Stimulated activated CD4-positive, alpha-beta T cell treated with anti-CD3 and anti-CD28 coated beads, Interleukin-1b, Interleukin-23, amount 100 ng/mL, for 1 hour (primary cell): ENCODE measurements at regions not wholly inside any gene's neighbourhood (a gene's known extent, or its start where the extent isn't known, plus 50 kb on each side); places are given as distances from the start of the nearest gene placed in this dataset.
A peak's percentile ranks its signal among the peaks of the same experiment; 100 is the strongest.

Experiments used
- DNase-seq, 2 donors: peaks; one replicate each; pipeline ENCODE4 v3.0.0-alpha.2; 2020; ENCODE audit warnings: low read depth in 2 of 2

- no peak for DNase-seq
These were observed 159.6 kb downstream of the HAPSTR1 start for GRCh38 chr16:9251026-9251425.

GRCh38 chr16:9254863-9255262 lies 163.4 kb downstream of the HAPSTR1 start:
- no peak for DNase-seq

- peak in 1 of 2 donors; percentile 1 for DNase-seq
These were observed 164.8 kb downstream of the HAPSTR1 start for GRCh38 chr16:9256196-9256595.

- no peak for DNase-seq
These were observed 166.4 kb downstream of the HAPSTR1 start for GRCh38 chr16:9257843-9258242.

- no peak for DNase-seq
These were observed 167.1 kb downstream of the HAPSTR1 start for GRCh38 chr16:9258423-9259051.

- DNase-seq = no peak
These were observed 168.6 kb downstream of the HAPSTR1 start for GRCh38 chr16:9259914-9260608.

GRCh38 chr16:9260666-9261065 lies 169.2 kb downstream of the HAPSTR1 start:
- DNase-seq = no peak

- no peak for DNase-seq
These were observed 169.9 kb downstream of the HAPSTR1 start for GRCh38 chr16:9261376-9261775.

GRCh38 chr16:9262941-9263715 lies 171.7 kb downstream of the HAPSTR1 start:
- DNase-seq = no peak

GRCh38 chr16:9264067-9264466 lies 172.6 kb downstream of the HAPSTR1 start:
- DNase-seq = no peak

- no peak for DNase-seq
These were observed 177.0 kb downstream of the HAPSTR1 start for GRCh38 chr16:9268446-9268845.

- no peak for DNase-seq
These were observed 179.0 kb downstream of the HAPSTR1 start for GRCh38 chr16:9270424-9270823.

- DNase-seq = no peak
These were observed 179.5 kb downstream of the HAPSTR1 start for GRCh38 chr16:9270941-9271340.

- no peak for DNase-seq
These were observed 180.4 kb downstream of the HAPSTR1 start for GRCh38 chr16:9271841-9272240.

- no peak for DNase-seq
These were observed 183.9 kb downstream of the HAPSTR1 start for GRCh38 chr16:9275377-9275776.

- DNase-seq = no peak
These were observed 184.4 kb downstream of the HAPSTR1 start for GRCh38 chr16:9275816-9276354.

- DNase-seq = no peak
These were observed 188.0 kb downstream of the HAPSTR1 start for GRCh38 chr16:9279291-9280068.

GRCh38 chr16:9280069-9280466 lies 188.6 kb downstream of the HAPSTR1 start:
- DNase-seq = no peak

GRCh38 chr16:9286930-9287329 lies 195.5 kb downstream of the HAPSTR1 start:
- DNase-seq = no peak

- DNase-seq = no peak
These were observed 204.8 kb downstream of the HAPSTR1 start for GRCh38 chr16:9296271-9296590.

- DNase-seq = no peak
These were observed 206.1 kb downstream of the HAPSTR1 start for GRCh38 chr16:9297437-9298113.
